ENCODE measurements at regions not wholly inside any gene's neighbourhood (a gene's known extent, or its start where the extent isn't known, plus 50 kb on each side); places are given as distances from the start of the nearest gene placed in this dataset.

DNA sequence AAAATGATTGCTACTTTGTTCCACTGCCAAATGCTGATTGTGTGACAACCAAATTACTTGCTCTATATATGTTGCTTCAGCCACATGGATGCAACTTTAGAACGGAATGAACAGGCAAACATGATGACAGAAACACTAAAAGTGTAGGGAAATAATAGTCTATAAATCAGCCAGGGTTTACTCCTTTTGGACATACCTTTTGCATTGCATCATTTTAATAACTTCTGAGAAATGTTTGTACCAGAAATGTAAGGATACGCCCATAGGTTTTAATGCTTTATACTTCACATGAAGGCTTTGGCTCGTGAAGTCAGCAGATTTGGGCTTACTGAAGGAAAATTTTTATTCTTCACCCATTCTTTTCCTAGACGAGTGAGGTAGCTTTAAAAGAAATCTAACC, 141.0 kb downstream of the POSTN start:
- TF ChIP-seq ZNF274 (IDR thresholded peaks at IDR 0.05; ENCODE audit: low read depth, low read length) (no peak), SUZ12 (IDR thresholded peaks at IDR 0.05; ENCODE audit: extremely low read depth, insufficient read depth, insufficient read length) (no peak), YY1 (IDR thresholded peaks at IDR 0.05; ENCODE audit: insufficient read depth, insufficient read length) (no peak)

All from NT2/D1 (cell line).